ENCODE measurements at regions not wholly inside any gene's neighbourhood (a gene's known extent, or its start where the extent isn't known, plus 50 kb on each side); places are given as distances from the start of the nearest gene placed in this dataset.
A peak's percentile ranks its signal among the peaks of the same experiment; 100 is the strongest.

DNA sequence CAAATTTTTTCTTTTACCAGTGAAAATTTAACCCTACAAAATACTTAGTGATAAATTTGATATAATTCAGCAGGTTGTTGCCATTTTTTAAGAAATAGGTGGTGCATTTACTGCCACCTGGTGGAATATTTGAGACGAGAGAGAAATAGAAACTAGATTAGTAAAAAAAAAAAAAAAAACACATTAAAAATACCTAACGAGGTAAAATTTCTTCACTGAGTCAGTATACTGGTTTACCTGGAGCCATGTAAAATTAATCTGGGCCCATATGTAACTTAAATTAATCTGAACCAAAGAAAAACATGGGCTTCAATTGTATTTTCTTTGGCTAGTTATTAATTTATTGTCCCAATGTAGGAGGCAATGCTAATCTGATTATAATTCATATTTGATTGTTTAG lies 520.8 kb downstream of the EPM2A start:
- Histone ChIP-seq H3K36me3 (no peaks in the 10 kb centered on the region), H3K9me3 (no peaks in the 10 kb centered on the region), H3K4me3 (no peak overlapping the region), H3K27ac (no peak overlapping the region), H3K27me3 (no peaks in the 10 kb centered on the region), H3K4me1 (no peaks in the 10 kb centered on the region)
- TF ChIP-seq CTCF (IDR thresholded peaks at IDR 0.05), result peak in 2 of 3 experiments; percentile 29 to 45
- intact Hi-C loops (cut with DNase I), result loop anchor here (10.0 kb wide), 1 partner anchor 630 kb away; no protein-coding TSS in a partner anchor
- DNase-seq (ENCODE audit: low spot score in 2 of 2), result no peak

GRCh38 chr6:145224450-145224849 lies 510.9 kb downstream of the EPM2A start:
- DNase-seq (ENCODE audit: low spot score in 2 of 2), result no peak
- intact Hi-C loops (cut with DNase I), result no loop called here
- H3K36me3 ChIP-seq, result no peaks in the 10 kb centered on the region
- no peak for TF ChIP-seq CTCF (IDR thresholded peaks at IDR 0.05)
- H3K4me1 ChIP-seq, result no peaks in the 10 kb centered on the region
- H3K27ac ChIP-seq, result no peak overlapping the region
- no peaks in the 10 kb centered on the region for H3K27me3 ChIP-seq
- no peaks in the 10 kb centered on the region for H3K9me3 ChIP-seq
- H3K4me3 ChIP-seq, result no peak overlapping the region

DNA sequence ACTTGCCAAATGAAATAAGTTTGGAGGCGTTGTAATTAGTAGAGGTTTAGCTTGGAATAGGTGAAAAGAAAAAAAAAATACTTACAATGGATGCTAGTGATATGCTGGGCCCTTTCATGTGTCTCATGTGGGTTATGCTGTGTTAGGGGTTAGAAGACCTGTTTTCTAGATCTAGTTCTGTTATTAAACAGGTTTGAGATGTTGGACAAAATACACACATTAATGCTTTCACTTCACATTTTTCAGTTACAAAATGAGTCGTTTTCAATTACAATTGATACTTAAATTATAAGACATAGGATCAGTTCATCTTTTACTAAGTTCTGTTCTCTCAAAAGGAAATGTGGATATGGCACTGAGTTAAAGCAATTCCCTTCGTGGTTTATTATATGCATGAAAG lies 509.8 kb downstream of the EPM2A start:
- no peak for DNase-seq (ENCODE audit: low spot score in 2 of 2)
- intact Hi-C loops (cut with DNase I), result no loop called here
- H3K36me3 ChIP-seq, result no peaks in the 10 kb centered on the region
- H3K4me1 ChIP-seq, result no peaks in the 10 kb centered on the region
- no peaks in the 10 kb centered on the region for H3K27me3 ChIP-seq
- no peak overlapping the region for H3K4me3 ChIP-seq
- no peaks in the 10 kb centered on the region for H3K9me3 ChIP-seq
- TF ChIP-seq CTCF (IDR thresholded peaks at IDR 0.05), result no peak
- H3K27ac ChIP-seq, result no peak overlapping the region

GRCh38 chr6:145227593-145227992 lies 507.7 kb downstream of the EPM2A start:
- Histone ChIP-seq H3K27ac (no peak overlapping the region), H3K4me3 (no peak overlapping the region), H3K36me3 (no peaks in the 10 kb centered on the region), H3K9me3 (no peaks in the 10 kb centered on the region), H3K27me3 (no peaks in the 10 kb centered on the region), H3K4me1 (no peaks in the 10 kb centered on the region)
- intact Hi-C loops (cut with DNase I), result no loop called here
- no peak for TF ChIP-seq CTCF (IDR thresholded peaks at IDR 0.05)
- no peak for DNase-seq (ENCODE audit: low spot score in 2 of 2)

DNA sequence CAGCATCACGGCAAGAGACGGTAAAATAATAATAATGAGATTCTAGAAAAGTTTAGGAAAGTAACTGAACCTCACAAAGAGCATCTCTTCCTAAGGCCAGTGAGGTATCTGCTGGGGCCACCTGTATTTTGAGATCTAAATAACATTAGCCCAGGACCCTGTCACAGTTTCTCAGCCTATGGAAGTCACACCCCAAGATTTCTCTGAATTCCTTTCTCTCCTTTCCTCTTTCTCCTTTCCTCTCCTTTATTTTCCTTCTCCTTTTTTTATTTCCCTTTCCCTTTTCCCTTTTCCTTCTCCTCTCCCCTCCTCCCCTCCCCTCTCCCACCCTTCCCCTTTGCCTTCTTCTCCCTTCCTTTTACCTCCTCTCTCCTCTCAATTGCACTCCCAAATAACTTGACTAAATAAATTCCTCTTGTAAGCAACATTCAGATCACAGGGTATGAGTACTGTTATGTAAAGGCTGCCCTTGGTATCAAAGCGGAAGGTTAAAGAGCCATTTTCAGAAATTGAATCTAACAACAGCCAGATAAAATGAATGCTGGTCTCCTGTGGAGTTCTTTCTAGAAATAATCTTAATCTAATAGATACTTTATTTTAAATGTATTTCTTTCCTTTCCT lies 506.2 kb downstream of the EPM2A start:
- Histone ChIP-seq H3K36me3 (no peaks in the 10 kb centered on the region), H3K9me3 (no peaks in the 10 kb centered on the region), H3K27me3 (no peaks in the 10 kb centered on the region), H3K4me3 (no peak overlapping the region), H3K27ac (no peak overlapping the region), H3K4me1 (no peaks in the 10 kb centered on the region)
- no peak for TF ChIP-seq CTCF (IDR thresholded peaks at IDR 0.05)
- DNase-seq (ENCODE audit: low spot score in 2 of 2), result no peak
- intact Hi-C loops (cut with DNase I), result no loop called here

DNA sequence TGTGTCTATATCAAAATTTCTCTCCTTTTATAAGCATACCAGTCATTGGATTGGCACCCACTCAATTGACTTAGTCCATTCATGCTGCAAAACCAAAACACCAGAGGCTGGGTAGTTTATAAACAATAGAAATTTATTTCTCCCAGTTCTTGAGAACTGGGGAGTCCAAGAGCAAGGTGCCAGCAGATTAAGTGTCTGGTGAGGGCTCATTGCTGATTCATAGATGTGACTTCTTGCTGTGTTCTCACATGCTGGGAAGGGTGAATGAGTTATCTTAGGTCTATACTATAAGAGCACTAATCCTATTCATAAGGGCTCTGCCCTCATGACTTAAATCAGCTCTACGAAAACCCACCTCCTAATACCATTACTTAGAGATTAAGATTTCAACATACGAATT lies 501.4 kb downstream of the EPM2A start:
- no peak overlapping the region for H3K4me3 ChIP-seq
- intact Hi-C loops (cut with DNase I), result no loop called here
- TF ChIP-seq CTCF (IDR thresholded peaks at IDR 0.05), result no peak
- H3K27me3 ChIP-seq, result no peaks in the 10 kb centered on the region
- no peaks in the 10 kb centered on the region for H3K9me3 ChIP-seq
- H3K4me1 ChIP-seq, result no peaks in the 10 kb centered on the region
- DNase-seq (ENCODE audit: low spot score in 2 of 2), result no peak
- H3K36me3 ChIP-seq, result no peaks in the 10 kb centered on the region
- no peak overlapping the region for H3K27ac ChIP-seq

All from ascending aorta (tissue), 2 donors.